Gastroesophageal sphincter (tissue), 3 donors: ENCODE measurements at regions not wholly inside any gene's neighbourhood (a gene's known extent, or its start where the extent isn't known, plus 50 kb on each side); places are given as distances from the start of the nearest gene placed in this dataset.

ENCODE experiments used
- POLR2A ChIP-seq, 2 donors: fragments of 450-650 bp; IDR thresholded peaks; one replicate each; pipeline ENCODE4 v1.6.1; 2017; ENCODE audit warnings: antibody characterized with exemption in 2 of 2, mild to moderate bottlenecking in 2 of 2, moderate library complexity in 1 of 2
- POLR2AphosphoS5 ChIP-seq: sonication (generic); formaldehyde crosslinking; IDR thresholded peaks from one replicate; pipeline ENCODE4 v1.6.1; 2017; ENCODE audit warnings: antibody characterized with exemption
- TF ChIP-seq, protein P1 (sequence below), 4 experiments: fragments of 200-600 bp in 2 of 4; fragments of 450-650 bp in 2 of 4; sonication (generic) in 1 of 4; IDR thresholded peaks; one replicate each; pipeline ENCODE4 v1.5.1; 2017 to 2019; ENCODE audit warnings: antibody characterized with exemption in 4 of 4, mild to moderate bottlenecking in 2 of 4, moderate library complexity in 2 of 4

DNA sequence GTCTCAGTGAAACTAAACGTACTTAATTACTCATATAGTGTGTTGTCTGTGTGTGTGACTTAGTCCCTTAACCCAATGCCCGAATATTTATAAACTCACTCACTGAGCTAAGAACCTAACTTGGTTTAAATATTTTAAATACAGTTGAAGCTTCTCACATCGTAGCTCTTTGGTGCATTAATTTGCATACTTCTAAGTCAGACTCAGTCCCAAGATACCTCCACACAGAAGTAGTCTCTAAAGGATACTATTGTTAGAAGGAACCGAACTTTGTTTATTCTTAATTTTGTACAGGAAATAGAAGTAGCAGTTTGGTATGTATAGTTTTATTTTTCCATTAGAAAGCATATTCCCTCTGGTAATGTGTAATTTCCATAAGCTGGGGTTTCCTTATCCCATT is 54.0 kb upstream of the NKAP start:
- TF ChIP-seq, protein P1, sequence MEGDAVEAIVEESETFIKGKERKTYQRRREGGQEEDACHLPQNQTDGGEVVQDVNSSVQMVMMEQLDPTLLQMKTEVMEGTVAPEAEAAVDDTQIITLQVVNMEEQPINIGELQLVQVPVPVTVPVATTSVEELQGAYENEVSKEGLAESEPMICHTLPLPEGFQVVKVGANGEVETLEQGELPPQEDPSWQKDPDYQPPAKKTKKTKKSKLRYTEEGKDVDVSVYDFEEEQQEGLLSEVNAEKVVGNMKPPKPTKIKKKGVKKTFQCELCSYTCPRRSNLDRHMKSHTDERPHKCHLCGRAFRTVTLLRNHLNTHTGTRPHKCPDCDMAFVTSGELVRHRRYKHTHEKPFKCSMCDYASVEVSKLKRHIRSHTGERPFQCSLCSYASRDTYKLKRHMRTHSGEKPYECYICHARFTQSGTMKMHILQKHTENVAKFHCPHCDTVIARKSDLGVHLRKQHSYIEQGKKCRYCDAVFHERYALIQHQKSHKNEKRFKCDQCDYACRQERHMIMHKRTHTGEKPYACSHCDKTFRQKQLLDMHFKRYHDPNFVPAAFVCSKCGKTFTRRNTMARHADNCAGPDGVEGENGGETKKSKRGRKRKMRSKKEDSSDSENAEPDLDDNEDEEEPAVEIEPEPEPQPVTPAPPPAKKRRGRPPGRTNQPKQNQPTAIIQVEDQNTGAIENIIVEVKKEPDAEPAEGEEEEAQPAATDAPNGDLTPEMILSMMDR (IDR thresholded peaks at IDR 0.05), result no peak
- TF ChIP-seq POLR2A (IDR thresholded peaks at IDR 0.05), result no peak
- no peak for TF ChIP-seq POLR2AphosphoS5
